GM12891 (cell line): ENCODE measurements at regions not wholly inside any gene's neighbourhood (a gene's known extent, or its start where the extent isn't known, plus 50 kb on each side); places are given as distances from the start of the nearest gene placed in this dataset.
A peak's percentile ranks its signal among the peaks of the same experiment; 100 is the strongest.

ENCODE experiments used
- DNase-seq: peaks from one replicate; pipeline ENCODE4 v3.0.0; 2011; ENCODE audit warnings: low spot score; ENCODE audit not compliant: insufficient read length
- FAIRE-seq: peaks from 2 replicates; lab custom pipeline; 2011; peaks lifted over from hg19 to GRCh38; lab: Jason Lieb, UNC
- PAX5 ChIP-seq: IDR thresholded peaks from 2 replicates; pipeline ENCODE4 v1.6.1; 2011; ENCODE audit warnings: low read length, moderate library complexity, mild to moderate bottlenecking; ENCODE audit not compliant: insufficient read depth, severe bottlenecking
- POLR2A ChIP-seq: IDR thresholded peaks from 2 replicates; pipeline ENCODE4 v1.6.1; 2011; ENCODE audit warnings: low read depth, low read length, control low read depth
- POLR2AphosphoS5 ChIP-seq: IDR thresholded peaks from 2 replicates; pipeline ENCODE4 v1.6.1; 2011; ENCODE audit warnings: low read depth, low read length, control low read depth
- POU2F2 ChIP-seq: IDR thresholded peaks from 2 replicates; pipeline ENCODE4 v1.6.1; 2011; ENCODE audit warnings: low read depth, mild to moderate bottlenecking, control low read depth, low read length, moderate library complexity
- SPI1 ChIP-seq: IDR thresholded peaks from 2 replicates; pipeline ENCODE4 v1.6.1; 2011; ENCODE audit warnings: low read depth, low read length, control low read depth
- TAF1 ChIP-seq: IDR thresholded peaks from 2 replicates; pipeline ENCODE4 v1.6.1; 2011; ENCODE audit warnings: low read depth, low read length, control low read depth

DNA sequence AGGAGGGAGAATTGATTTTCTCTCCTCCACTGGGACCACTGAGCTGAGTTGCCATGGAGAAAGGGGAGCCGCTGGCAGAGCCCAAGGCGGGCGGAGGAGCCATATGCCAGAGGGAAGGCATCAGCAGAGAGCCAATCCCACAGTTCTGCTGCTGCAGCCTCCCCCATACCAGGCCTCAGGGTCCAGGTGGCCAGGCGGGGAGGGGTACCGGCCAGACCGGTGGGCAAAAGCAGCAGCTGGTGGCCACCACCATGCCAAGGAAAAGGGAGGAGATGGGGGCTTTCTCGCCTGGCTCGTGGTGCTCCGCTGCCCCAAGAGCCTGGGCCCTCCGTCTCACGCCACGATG lies 72.8 kb downstream of the PITPNM2 start:
- no peak for FAIRE-seq
- DNase-seq = no peak
- TF ChIP-seq PAX5 (no peak), POU2F2 (no peak), SPI1 (no peak), TAF1 (no peak), POLR2A (no peak), POLR2AphosphoS5 (no peak)

DNA sequence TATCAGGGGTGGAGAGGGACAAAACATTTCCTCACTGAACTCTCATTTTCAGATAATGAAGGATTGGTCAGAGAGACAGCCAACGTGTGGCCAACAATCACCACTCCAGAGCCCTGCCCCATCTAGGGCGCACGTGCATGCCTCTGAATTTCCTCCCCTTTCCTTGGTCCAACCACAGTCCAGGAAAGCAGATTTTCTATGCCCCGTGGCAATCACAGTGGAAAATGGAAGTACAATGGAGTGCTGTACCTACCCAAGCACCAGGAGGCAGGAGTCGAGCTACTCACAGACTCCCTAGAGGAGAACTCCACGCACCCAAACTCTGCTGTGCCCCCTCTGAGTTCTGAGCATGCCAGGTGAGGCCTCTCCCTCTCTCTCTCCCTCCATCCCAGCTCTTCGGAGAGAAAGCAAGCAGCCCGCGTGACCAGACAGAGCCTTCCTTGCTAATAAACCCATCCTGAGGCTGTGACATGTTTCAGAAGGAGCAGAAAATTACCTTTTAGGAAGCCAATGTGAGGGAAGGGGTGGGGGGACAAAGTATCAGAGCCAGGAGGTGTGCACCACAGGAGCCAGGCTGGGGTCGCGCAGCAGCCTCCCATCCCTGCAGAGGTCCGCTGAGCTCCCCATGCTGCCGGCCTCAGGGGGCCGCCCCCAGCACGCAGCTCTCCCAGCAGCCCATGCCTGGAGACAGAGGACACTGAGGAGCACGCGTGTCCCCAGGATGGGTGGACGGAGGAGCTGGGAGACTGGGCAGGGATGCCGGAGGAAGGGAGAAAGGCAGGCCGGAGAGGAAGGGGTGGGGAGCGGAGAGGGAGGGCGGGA lies 73.4 kb downstream of the PITPNM2 start:
- DNase-seq (no peak), FAIRE-seq (no peak)
- no peak for TF ChIP-seq POU2F2
- no peak for TF ChIP-seq PAX5
- TF ChIP-seq POLR2A = no peak
- TF ChIP-seq SPI1 = no peak
- no peak for TF ChIP-seq TAF1
- TF ChIP-seq POLR2AphosphoS5 = no peak

DNA sequence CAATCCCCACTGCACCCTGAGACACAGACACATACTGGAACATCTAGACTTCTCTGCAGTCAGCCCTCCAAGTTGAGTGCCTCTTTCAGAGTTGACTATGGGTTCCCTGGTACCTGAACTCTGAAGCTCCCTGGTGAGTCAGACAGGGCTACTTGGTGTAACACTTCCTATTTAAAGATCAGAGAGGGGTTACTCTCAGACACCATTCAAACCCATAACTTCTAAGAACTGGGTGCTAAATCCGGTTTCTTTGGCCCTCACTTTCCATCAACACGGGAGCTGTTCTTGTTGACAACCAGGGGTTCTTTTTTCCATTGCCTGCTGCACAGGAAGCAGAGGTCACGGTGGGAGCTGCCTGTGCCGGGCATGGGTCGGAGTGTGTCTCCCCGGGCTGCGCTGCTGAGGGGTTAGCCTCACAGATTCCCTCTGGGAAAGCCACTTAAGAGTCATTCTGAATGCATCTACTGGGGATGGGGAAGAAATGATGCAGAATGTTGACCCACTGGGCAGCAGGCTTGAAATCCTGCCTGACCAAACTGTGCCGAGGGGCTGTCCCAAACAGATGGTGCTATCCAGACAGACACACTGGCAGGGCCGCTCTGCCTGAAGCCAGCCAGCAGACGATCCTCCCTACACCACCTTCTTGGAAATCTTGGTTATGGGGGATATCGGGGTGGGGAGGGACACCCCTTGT lies 74.1 kb downstream of the PITPNM2 start:
- no peak for FAIRE-seq
- DNase-seq = peak; percentile 60
- TF ChIP-seq SPI1 (peak; percentile 34; the same call in 1 of the 2 replicates), PAX5 (no peak), TAF1 (no peak), POU2F2 (no peak), POLR2A (no peak)

DNA sequence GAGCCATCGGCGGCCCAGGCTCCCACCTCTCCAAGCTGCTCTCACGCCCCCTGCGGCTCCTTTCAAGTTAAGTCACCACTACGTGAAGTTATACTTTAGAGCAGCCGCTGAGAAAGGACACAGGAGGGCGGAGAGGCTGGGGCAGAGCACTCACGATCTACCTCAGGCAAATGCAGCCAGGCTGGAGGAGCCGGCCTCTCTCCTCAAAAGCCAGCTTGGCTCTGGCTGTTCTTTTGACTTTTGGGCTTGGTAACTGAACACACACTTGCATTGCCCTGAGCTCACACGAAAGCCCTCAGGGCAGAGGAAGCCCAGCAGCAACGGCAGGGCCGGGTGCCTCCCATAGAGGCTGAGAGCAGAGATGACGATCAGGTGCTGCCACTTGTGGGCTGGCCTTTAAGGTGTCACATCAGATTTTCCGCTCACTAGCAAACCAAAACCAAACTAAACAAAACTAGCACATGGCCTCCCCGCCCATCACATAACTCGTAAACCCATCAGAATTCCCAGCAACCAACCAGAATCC lies 75.2 kb downstream of the PITPNM2 start:
- no peak for DNase-seq
- peak; percentile 90 for FAIRE-seq
- TF ChIP-seq SPI1 (no peak), POLR2AphosphoS5 (no peak), POLR2A (no peak), TAF1 (no peak), POU2F2 (no peak), PAX5 (no peak)

DNA sequence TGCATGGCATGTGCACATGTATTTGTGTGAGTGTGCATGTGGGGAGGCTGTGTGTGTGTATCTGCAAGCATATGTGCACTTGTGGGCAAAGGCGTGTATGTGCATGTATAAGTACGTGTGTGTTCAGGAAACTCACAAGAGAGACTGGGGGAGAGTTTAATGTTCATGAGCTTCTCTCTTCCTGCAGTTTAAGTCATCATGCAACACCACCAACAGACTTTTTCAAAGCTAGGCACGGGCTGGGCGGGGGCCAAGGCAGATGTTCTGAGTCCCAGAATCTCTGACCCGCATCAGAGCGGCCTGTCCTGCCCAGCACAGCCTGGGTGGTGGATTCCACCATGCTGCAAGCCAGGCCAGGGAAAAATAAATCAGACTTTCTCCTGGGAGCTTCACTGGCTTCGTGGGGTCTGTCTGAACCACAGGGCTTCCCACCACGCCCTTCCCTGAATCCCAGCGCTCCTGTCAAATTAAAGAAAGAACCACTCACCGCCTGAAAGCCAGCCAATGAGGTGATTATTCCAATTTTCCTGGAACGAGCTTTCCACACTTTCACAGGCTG lies 75.7 kb downstream of the PITPNM2 start:
- TF ChIP-seq POLR2AphosphoS5 (no peak), POU2F2 (no peak), TAF1 (no peak), PAX5 (no peak), POLR2A (no peak), SPI1 (no peak)

DNA sequence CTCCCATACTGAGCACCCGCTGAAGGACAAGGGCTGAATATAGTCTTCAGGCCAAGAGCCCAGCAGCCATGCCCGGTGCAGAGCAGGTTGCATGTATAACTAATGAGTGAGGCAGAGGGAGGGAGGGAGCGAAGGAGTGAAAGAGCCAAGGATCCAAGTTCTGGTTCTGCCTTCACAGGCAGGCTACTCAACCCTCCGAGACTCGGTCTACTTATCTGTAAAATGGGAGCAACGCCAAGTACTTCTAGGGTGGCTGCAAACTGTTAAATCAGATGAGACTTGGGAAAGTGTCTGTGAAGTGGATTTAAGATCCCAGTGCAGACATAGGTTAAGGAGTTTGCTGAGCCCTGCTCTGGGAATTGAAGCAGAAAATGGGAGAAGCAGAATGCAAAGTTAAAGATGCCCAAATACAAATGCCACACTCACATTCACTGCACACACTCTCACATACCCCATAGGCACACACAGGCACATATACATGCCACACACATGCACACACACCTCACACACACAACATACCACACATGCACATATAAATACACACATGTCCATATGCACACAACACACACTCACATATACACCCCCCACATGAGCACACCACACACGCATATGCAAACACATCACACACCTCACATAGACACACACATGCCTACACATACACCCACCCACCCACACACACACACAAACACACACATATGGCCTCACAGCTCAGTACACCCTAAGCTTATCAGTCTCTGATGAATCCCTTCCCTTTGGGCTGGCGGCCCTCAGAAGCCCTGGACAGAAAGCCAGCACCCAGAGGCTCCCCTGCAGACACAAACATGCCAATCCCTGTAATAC lies 76.7 kb downstream of the PITPNM2 start:
- TF ChIP-seq SPI1 = no peak
- TF ChIP-seq POU2F2 = no peak
- TF ChIP-seq TAF1 = no peak
- no peak for TF ChIP-seq POLR2A
- TF ChIP-seq PAX5 = no peak
- no peak for TF ChIP-seq POLR2AphosphoS5
- FAIRE-seq = peak; percentile 81
- no peak for DNase-seq

More for the DNA sequence above, 75.7 kb downstream of the PITPNM2 start:
- FAIRE-seq (peak; percentile 76), DNase-seq (no peak)

DNA sequence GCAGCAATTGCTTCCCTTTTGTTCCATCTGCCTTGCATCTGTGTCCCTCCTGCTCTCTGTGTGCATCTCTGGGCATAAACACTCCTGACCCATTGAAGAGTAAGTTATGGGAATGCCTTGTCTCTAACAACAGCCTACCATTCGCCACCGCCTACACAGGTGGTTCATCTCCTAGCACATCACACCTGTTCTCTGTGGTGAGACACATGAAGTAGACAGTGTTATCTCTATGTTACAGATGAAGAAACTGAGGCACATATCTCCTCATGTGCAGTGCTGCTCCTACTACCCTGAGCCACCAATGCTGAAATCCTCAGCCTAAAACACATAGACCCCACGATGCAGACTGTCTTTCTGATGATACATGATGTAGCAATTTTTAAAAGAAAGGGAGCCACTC lies 77.6 kb downstream of the PITPNM2 start:
- TF ChIP-seq POU2F2 (no peak), POLR2A (no peak), POLR2AphosphoS5 (no peak), SPI1 (no peak), PAX5 (no peak), TAF1 (no peak)
- DNase-seq (no peak), FAIRE-seq (no peak)

DNA sequence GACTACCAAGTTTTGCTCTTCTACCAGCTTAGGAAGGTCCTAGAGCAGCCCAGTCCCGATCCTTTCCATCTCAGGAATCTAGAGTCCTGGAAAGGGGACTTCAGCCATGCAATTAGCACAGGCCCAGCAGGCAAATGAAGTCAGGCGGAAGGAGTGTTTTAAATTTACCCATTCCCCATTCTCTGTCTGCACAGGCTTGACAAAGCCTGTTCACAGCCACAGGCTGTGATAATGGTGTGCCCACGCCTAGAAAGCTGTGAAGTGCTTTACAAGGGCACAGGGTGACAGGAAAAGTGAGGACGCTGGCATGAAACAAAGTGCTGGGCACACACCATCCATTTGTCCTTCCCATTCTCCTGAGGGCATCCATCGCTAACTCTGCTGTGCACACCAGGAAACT lies 79.0 kb downstream of the PITPNM2 start:
- FAIRE-seq (no peak), DNase-seq (no peak)
- TF ChIP-seq POU2F2 = no peak
- no peak for TF ChIP-seq POLR2AphosphoS5
- TF ChIP-seq TAF1 = no peak
- TF ChIP-seq PAX5 = no peak
- no peak for TF ChIP-seq SPI1
- TF ChIP-seq POLR2A = no peak

DNA sequence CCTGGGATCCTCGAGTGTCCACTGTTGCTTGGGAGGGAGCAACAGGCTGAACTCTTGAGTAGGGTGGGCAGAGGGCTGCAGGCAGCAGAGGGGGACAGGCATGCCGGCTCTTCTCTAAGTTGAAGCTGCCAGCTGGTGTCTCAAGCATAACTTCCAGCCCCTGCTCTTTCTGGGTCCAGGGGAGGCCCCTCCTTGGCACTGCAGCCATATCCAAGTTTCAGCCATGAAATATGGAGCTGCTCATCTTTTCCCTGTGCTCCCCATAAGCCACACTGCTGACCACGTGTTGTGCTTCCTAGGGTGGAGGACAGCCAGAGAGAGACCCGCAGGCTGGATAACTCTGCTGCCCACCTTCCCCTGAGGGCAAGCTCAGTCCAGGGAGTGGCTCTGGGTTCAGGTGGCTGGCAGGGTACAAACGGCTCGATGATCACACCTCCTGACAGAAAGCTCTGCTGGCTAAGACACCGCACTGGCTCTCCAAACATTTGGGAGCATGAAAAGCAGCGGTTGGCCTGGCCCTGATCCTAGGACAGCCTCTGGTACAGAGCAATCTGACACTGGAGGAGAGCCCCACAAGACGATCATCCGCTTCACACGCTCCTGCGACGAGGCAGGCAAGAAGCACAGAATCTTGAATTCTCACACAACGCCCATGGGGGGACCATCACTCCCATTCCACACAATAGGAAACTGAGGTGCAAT lies 79.6 kb downstream of the PITPNM2 start:
- no peak for FAIRE-seq

More for the DNA sequence above, 79.6 kb downstream of the PITPNM2 start:
- TF ChIP-seq PAX5 = no peak
- no peak for TF ChIP-seq SPI1
- no peak for TF ChIP-seq POU2F2
- no peak for TF ChIP-seq TAF1
- TF ChIP-seq POLR2A = no peak
- no peak for TF ChIP-seq POLR2AphosphoS5
- DNase-seq = no peak
